Renal cortex interstitium (tissue), 11 donors: ENCODE measurements at regions not wholly inside any gene's neighbourhood (a gene's known extent, or its start where the extent isn't known, plus 50 kb on each side); places are given as distances from the start of the nearest gene placed in this dataset.
"Not testable (repeated sequence)": the region's sequence is repeated elsewhere in the genome, so short reads cannot be mapped to it uniquely, and the experiment has no call there.

ENCODE experiments used
- DNase-seq, 11 donors: peaks; one replicate each; pipeline ENCODE4 v3.0.0-alpha.2; 2013; ENCODE audit warnings: low read depth in 9 of 11, low spot score in 4 of 11; ENCODE audit errors: extremely low read depth in 1 of 11

DNA sequence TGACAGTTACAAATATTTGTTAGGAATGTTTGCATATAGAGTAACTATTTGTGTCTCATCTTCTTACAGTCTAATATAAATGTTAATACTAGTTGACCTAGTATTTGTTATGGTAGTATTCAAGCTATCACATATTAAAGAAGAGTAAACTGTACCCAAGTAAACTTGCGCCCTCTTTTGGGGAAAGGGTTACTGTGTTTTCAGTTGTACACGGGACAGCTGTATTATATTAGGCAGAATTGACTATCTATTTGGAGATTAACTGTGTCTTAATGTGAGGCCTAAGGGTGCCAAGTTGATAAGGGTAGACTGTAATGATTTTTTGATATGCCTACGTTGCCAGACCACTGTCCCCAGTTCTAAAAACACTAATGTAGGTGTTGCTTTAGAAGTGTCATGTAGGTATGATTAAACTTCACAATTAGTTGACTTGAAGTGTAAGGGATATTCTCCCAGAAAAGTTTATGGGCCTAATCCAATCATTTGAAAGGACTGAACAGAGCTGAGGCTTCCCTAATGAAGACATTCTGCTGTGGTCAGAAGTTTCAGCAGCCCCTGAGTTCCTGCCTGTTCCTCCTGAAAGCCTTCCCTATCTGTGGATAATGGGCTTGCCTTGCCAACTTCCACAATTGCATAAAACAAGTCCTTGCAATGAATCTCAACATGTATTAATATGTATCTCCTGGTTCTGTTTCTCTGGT lies 172.8 kb upstream of the CXCL13 start:
- DNase-seq: no peak

DNA sequence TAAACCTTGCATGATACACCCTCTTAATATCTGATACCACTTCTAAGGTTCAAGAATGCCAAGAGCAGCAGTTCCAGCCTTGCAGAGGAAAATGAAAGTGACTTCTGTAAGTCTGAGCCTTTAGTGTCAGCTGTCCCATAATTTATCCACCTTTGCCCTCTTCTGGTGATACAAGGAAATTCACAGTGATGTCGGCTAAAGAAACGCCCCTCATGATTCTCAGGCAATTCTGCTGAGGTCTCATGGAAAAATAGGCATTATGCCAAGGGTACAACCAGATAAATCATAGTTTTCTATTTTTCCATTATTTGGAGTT lies 172.2 kb upstream of the CXCL13 start:
- peak; percentile 25 to 62 (median 44) for DNase-seq

DNA sequence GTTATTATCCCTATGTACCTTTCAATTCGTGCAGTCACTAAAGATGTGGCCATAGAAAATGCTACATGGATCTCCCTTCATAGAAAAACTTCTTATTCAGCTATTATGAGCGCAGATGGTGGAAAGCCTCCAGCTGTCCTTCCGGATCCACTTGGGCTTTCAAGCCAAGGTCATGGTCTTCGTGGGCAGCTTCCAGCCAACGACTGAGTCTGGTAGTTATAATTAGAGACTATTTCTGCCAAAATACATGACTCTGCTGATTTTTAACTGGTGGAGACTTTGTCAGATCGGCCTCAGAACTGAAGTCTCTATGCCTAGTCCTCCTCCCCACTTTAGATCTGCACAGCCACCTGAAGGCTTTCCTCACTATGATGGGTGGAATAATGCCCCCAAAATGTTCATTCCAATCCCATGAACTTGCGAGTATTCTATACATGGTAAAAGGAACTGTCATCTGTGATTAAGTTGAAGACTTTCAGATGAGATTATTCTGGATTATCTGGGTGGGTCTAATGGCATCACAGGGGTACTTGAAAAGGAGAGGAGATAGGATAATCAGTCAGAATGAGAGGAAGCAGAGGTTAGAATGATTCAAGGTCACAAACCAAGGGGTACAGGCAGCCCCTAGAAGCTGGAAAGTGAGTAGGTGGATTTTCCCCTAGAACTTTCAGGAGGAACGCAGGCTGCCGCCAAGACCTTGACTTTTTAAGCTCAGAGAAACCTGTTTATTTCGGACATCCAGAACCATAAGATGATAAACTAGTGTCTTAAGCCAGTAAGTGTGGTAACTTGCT lies 171.1 kb upstream of the CXCL13 start:
- no peak for DNase-seq

DNA sequence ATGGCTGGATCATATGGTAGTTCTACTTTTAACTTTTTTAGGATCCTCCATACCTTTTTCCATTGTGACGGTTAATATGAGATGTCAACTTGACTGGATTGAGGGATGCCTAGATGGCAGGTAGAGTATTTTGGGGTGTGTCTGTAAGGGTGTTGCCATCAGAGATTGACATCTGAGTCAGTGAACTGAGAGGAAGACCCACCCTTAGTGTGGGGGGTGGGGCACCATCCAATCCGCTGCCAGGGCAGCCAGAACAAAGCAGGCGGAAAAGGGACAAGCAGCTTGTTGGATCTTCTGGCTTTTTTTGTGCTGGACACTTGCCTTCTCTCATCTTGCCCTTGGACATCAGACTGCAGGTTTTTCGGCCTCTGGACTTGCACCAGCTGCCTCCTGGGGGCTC lies 168.5 kb upstream of the CXCL13 start:
- DNase-seq: no peak

DNA sequence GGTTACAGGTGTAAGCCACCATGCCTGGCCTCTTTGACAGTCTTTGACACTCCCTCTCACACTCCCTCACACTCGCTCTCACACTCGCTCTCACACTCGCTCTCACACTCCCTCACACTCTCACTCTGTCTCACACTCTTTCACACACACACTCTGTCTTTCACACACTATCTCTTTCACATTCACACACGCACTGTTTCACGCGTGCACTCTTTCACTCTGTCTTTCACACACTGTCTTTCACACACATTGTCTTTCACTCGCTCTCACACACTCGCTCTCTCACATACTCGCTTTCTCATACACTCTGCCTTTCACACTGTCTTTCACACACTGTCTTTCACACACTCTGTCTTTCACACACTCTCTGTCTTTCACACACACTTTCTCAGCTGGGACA lies 167.1 kb upstream of the CXCL13 start:
- no peak for DNase-seq

DNA sequence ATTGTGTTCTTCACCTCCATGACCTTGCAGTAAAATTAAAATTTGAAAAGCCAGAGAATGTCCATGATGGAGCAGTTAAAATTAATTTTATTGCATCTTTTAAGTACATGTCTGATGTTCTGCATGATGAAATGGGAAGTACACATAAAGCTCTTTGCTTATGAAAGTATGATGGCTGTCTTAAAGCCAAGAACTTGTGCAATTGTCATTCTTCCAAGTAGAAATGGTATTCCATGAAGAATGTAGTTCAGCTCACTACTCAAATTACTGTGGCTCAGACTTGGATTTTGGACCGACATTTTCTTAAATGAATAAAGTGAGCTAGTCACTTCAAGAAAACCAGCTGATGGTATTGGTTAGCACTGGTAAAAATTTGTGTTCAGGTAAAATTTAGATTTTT lies 161.7 kb upstream of the CXCL13 start:
- DNase-seq: no peak

DNA sequence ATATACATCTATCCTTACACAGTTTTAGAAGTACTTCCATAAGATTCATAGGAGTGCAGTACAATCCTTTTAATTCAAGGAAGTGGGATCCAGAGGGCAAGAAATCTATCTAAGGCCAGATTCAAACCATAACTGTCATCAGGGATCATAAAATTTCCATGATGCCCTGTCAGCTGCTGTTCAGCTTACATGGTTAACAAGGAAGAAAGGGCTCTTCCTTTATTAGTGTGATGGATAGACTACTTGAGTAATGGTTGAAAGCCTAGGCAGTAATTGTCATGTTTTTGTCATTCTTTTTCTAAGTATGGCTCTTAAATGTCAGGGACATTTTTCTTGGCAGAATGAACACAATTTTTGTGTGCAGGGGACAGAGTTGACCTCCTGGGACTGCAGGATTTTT lies 159.8 kb upstream of the CXCL13 start:
- DNase-seq: no peak

DNA sequence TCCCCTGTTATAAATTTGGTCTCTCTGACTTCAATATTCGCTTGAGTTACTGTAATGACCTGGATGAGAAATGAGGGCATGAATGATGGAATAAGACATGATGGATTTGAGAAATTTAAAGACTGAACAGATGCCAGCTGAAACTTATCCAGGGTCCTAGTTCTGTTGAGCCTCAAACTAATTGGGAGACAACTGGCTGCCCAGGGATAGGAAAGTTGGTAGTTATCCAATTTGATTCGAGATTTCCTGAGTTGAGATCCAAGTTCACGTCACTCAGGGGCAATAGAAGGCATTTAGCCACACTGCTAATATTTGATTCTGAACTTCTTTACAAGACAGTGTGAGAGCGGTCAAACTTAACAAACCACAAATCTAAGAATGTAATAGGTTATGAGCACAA lies 159.0 kb upstream of the CXCL13 start:
- no peak for DNase-seq

DNA sequence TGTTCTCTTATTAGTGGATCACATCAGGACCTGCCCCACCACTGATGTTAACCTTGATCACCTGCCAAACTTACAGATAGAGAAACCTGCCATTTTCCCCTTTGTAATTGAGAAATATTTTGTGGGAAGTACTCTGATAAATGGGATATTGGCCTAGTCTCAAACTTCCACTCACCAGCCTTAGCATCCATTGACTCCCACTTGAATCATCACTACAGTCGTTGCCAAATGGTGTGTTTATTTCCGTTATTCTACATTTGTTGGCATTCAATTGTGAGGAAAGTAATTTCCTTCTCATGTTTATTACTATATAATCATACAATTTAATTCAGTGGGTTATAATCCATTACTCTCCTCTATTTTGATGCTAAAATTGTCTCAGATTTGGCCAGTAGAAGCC lies 156.4 kb upstream of the CXCL13 start:
- DNase-seq: no peak

DNA sequence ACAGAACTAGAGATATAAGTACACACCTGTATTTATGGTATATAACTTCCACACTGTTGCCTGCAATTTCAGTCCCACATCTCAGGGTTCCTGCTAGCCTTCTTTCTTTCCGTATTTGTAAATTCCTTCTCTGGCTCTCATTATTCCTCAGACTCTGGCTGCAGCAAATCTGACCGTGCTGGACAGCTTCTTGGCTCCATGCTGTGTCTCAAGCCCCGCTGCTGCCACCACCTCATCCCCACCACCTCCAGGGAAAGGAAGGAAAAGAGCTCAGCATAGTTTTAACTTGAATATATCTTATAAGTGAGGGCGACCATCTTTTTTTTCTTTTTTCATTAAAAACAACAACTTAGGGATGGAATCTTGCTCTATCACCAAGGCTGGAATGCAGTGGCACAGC lies 155.6 kb upstream of the CXCL13 start:
- DNase-seq: no peak

DNA sequence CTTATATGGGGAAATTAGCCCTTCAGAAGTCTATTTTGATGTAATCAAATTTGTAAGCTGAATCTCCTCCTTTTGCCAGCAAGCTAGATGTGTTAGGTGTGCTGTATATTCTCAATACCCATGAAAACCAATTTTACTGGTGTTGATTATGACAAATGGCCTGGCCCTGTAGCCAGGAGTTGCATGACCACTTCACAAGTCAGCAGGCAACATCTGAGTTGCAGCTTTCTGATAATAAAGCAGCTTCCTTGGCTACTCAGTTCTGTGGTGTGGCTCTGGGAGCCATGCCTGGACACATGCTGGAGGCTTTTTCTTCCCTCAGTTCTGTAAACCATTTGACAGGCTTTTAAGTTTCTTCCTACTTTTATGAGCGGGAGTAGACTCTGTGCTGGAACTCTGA lies 154.1 kb upstream of the CXCL13 start:
- no peak for DNase-seq

DNA sequence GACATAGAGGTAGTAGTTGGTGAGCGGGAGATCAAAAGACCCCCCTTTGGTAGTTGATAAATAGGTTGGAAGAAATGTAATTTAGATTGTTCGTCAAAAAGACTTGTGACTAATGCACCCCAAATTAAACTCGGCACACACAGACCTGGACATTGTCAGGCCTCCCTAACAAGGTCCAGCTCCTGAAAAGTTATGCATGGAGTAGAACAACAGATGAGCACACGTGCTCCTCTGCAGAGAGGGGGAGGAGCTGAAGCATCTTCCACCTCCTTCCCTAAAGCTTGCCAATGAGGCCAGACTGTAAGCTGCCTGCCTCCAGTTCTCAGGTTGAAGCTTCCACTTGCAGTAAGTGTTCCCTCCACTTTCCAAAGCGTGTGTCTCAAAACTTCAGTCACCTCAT lies 153.5 kb upstream of the CXCL13 start:
- DNase-seq: not testable (repeated sequence)

DNA sequence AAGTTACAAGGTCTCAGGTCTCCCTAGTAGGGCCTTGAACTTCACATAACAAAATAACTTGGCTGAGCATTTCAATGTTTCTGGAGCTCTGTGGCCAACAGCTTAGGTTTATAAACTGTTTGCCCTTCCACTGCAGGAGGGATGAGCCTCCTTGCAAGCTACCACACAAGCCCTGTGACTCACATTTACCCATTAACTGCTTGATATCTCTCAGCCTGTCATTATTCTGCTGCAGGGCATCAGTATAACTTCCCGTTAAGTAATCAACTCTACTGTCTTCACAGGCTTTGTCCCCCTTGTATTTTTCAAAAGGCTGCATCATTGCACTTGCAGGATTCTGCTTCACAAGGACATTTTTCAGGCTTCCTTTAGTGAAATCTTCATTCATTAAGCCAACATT lies 151.7 kb upstream of the CXCL13 start:
- no peak for DNase-seq

DNA sequence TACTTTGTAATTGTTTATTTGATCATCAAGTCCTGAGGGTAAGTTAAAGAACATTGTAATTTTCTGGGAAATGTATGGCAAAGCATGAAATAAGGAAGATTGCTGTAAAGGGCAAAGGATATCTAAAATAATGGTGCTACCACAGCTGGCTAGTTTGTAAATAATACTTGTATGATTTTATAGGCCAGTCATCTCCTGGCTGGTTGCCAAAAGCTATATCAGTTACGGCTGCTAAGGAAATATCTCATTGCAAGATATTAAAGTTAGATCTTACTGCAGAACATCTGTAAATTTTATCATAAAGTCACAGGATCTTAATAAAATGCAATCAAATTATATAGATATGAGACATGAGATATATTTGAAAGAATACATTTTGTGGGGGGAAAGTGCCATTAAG lies 150.8 kb upstream of the CXCL13 start:
- no peak for DNase-seq

DNA sequence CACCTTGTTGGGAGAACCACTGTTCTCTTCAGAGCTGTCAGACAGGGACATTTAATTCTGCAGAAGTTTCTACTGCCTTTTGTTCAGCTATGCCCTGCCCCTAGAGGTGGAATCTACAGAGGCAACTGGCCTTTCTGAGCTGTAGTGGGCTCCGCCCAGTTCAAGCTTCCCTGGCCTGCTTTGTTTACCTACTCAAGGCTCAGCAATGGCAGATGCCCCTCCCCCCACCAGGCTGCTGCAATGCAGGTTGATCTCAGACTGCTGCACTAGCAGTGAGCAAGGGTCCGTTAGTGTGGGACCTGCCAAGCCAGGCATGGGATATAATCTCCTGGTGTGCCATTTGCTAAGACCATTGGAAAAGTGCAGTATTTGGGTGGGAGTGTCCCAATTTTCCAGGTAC lies 141.5 kb upstream of the CXCL13 start:
- not testable (repeated sequence) for DNase-seq

DNA sequence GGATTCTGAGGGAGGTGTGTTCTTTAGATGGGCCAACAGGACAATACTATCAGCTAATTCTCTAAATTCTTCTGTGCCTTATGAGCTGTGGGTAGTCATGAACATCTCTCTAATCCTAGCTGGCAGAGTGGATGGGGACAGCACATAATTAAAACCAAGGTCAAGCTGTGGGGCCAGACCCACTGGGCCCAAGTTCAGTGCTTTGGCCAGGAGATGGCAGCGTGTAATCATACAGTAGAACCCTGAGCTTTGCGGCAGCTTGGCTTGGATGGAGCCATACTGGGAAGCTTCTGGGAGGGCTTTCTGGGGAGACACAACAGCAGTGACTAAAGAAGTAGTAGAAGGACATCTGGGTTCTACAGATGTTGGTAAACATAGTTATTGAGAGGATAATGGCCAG lies 140.3 kb upstream of the CXCL13 start:
- DNase-seq: no peak

DNA sequence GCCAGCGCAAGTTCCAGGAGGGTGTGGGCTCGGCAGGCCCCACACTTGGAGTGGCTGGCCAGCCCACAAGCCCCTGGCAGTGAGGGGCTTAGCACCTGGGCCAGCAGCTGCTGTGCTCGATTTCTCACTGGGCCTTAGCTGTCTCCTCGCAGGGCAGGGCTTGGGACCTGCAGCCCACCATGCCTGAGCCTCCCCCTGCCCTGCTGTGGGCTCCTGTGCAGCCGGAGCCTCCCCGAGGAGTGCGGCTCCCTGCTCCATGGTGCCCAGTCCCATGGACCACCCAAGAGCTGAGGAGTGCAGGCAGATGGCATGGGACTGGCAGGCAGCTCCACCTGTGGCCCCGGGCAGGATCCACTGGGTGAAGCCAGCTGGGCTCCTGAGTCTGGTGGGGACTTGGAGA lies 139.2 kb upstream of the CXCL13 start:
- no peak for DNase-seq

DNA sequence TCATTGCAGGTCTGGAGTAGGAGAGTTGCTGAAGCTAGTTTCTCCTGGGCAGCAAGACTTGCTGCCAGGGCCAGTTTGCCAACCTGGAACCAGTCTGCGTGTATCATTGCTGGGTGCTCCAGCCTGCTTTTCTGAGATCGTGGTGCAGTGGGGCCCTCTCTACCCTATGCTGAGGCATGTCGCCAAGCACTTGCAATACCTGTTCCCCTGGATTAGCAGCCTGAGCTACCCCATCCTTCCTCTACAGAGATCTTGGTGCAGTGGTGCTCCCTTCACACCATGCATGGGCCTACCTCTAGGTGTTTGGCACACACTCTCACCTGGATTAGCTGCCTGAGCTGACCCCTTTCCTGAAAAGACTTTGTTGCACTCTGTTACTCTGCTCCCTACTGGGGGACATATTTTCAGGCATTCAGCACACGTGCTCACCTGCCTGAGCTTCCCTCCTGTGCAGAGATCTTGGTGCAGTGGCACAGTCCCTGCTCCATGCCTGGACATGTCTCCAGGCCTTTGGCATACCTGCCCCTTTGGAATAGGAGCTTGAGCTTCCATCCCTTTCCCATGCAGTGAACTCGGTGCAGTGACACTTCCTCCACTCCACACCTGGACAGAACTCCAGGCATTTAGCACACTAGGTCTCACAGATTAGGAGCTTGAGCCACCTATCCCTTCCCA lies 133.7 kb upstream of the CXCL13 start:
- no peak for DNase-seq

DNA sequence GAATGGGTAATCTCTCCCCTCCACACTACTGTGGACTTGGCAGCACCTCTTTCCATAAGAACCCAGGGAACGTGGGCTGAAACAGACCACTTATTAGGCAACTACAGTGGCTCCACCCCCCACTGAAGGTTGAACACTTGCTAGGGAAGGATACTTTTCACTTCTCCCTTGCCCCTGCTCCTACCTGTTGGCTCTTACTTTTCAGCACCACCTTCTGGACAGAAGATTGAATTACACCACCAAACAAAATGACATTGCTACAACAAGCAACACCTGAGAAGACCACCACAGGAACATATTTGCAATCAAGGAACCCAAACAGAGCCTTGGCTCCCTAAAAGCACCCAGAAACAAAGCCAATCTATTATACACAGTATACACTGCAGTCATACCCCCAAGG lies 132.1 kb upstream of the CXCL13 start:
- no peak for DNase-seq

DNA sequence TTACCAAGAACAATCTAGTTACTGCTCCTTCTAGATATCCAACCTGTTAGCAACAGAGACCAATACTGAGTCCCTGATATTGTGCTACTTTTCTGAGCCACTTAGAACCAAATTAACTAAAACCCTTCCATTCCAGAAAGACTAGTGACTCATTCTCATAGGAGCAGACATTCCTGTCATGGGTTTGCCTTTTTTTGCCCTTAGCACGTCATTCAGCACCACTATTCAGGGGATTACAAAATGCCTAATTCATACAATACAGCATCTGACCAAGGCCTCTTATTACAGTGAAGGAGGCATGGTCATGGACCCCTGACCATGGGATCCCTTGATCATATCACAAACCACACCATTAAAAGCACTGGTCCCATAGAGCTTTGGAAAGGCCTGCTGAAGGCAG lies 123.8 kb upstream of the CXCL13 start:
- no peak for DNase-seq

DNA sequence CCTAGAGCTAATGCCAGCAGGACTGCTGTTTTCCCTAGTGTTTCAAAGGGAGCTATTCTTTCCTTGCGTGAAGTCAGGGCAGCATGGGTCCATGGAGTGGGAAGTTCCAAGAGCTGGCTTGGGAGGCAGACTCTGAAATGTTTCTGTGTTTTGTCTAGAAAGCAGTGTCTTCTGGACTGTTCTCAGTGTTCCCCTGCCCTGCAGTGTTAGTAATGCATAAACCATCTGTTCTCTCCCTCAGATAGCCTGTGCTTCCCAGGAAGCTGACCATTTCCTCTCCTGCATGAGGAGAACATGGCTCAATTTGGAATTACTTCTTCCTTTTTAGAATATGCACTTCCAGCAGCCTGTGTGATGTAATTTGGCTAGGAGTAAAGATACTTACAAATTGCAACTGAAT lies 116.7 kb upstream of the CXCL13 start:
- DNase-seq: no peak
